H1 (cell line): ENCODE measurements at regions not wholly inside any gene's neighbourhood (a gene's known extent, or its start where the extent isn't known, plus 50 kb on each side); places are given as distances from the start of the nearest gene placed in this dataset.

Source experiments
- CTCF ChIA-PET: fragments of 300-600 bp; sonication (Branson Sonifier 250); formaldehyde crosslinking; loops from one replicate; lab custom pipeline; 2021; ENCODE audit not compliant: partially characterized antibody; lab: Charles Lee
- POLR2A ChIA-PET: fragments of 300-600 bp; sonication (Branson Sonifier 250); formaldehyde crosslinking; loops from one replicate; lab custom pipeline; 2021; ENCODE audit warnings: inconsistent platforms; ENCODE audit not compliant: partially characterized antibody; lab: Charles Lee
- DNase-seq, 2 experiments: peaks; one replicate each; pipeline versions ENCODE4 v3.0.0 to v3.0.0-alpha.2; 2010 to 2022; ENCODE audit warnings: low spot score in 2 of 2, low read depth in 1 of 2, mixed read lengths in 1 of 2
- FAIRE-seq: peaks from 2 replicates; lab custom pipeline; 2011; peaks lifted over from hg19 to GRCh38; lab: Jason Lieb, UNC
- H2AFZ ChIP-seq: 2 replicates; pipeline ENCODE4 v1.8.1; 2012; ENCODE audit warnings: low read length, inconsistent platforms
- H2AK5ac ChIP-seq: 2 replicates; pipeline ENCODE4 v1.6.1; 2013; ENCODE audit warnings: low read depth, low read length
- H2BK120ac ChIP-seq: replicated peaks from 2 replicates; pipeline ENCODE3; 2013; ENCODE audit warnings: low read depth, low read length, inconsistent platforms
- H2BK12ac ChIP-seq: 2 replicates; pipeline ENCODE4 v1.6.1; 2013; ENCODE audit warnings: low read depth, low read length
- H2BK15ac ChIP-seq: 2 replicates; pipeline ENCODE4 v1.6.1; 2013; ENCODE audit warnings: low read length
- H2BK20ac ChIP-seq: 2 replicates; pipeline ENCODE4 v1.6.1; 2013; ENCODE audit warnings: low read length
- H2BK5ac ChIP-seq: 2 replicates; pipeline ENCODE4 v1.6.1; 2013; ENCODE audit warnings: low read depth, low read length
- H3K14ac ChIP-seq: 2 replicates; pipeline ENCODE4 v1.6.1; 2013; ENCODE audit warnings: inconsistent platforms; ENCODE audit not compliant: insufficient read length
- H3K18ac ChIP-seq: 2 replicates; pipeline ENCODE4 v1.6.1; 2013; ENCODE audit warnings: low read length; ENCODE audit errors: extremely low read depth
- H3K23ac ChIP-seq: 2 replicates; pipeline ENCODE4 v1.6.1; 2013; ENCODE audit warnings: inconsistent platforms; ENCODE audit not compliant: insufficient read length
- H3K23me2 ChIP-seq: 2 replicates; pipeline ENCODE4 v1.6.1; 2013; ENCODE audit warnings: low read depth, low read length
- H3K27ac ChIP-seq: 2 replicates; pipeline ENCODE4 v1.6.1; 2011; ENCODE audit warnings: low read depth, low read length, inconsistent platforms
- H3K27me3 ChIP-seq, 4 experiments: replicated peaks in 1 of 4; 1 replicate in 1 of 4; 2 replicates in 3 of 4; pipeline versions ENCODE4 v1.6.1 to v1.8.1; 2011 to 2013; ENCODE audit warnings: low read length in 3 of 4, mild to moderate bottlenecking in 3 of 4, inconsistent platforms in 2 of 4, mixed read lengths in 2 of 4, moderate library complexity in 1 of 4; ENCODE audit not compliant: control insufficient read depth in 3 of 4, insufficient read depth in 3 of 4; ENCODE audit errors: extremely low read depth in 1 of 4
- H3K36me3 ChIP-seq, 4 experiments: 2 replicates each; pipeline versions ENCODE4 v1.6.1 to v1.8.1; 2011 to 2013; ENCODE audit warnings: mild to moderate bottlenecking in 4 of 4, low read length in 3 of 4, moderate library complexity in 2 of 4, control low read depth in 1 of 4, inconsistent platforms in 1 of 4; ENCODE audit not compliant: insufficient read depth in 4 of 4, control insufficient read depth in 2 of 4
- H3K4ac ChIP-seq: replicated peaks from 2 replicates; pipeline ENCODE3; 2013; ENCODE audit warnings: low read length, low read depth, mixed read lengths, inconsistent platforms; ENCODE audit not compliant: insufficient read length
- H3K4me1 ChIP-seq, 4 experiments: replicated peaks in 1 of 4; 1 replicate in 1 of 4; 2 replicates in 3 of 4; pipeline versions ENCODE4 v1.6.1 to v1.8.1; 2011 to 2013; ENCODE audit warnings: low read length in 3 of 4, inconsistent platforms in 2 of 4, mixed read lengths in 1 of 4; ENCODE audit not compliant: insufficient read depth in 4 of 4, control insufficient read depth in 3 of 4
- H3K4me2 ChIP-seq, 2 experiments: 2 replicates each; pipeline versions ENCODE4 v1.6.1 to v1.8.1; 2011 to 2013; ENCODE audit warnings: low read depth in 2 of 2, low read length in 2 of 2, control low read depth in 1 of 2, inconsistent platforms in 1 of 2, mild to moderate bottlenecking in 1 of 2; ENCODE audit not compliant: insufficient read depth in 1 of 2
- H3K4me3 ChIP-seq, 4 experiments: fragments of 200-600, 300-600 bp in 1 of 4; sonication (generic), shearing (Covaris generic), sonication (Bioruptor Twin) in 1 of 4; 2 replicates each; pipeline versions ENCODE4 v1.5.1 to v1.8.1; 2011 to 2016; ENCODE audit warnings: low read length in 4 of 4, low read depth in 3 of 4, control low read depth in 2 of 4, inconsistent platforms in 2 of 4, mild to moderate bottlenecking in 2 of 4, mixed read lengths in 1 of 4, moderate library complexity in 1 of 4; ENCODE audit not compliant: insufficient read depth in 2 of 4; ENCODE audit errors: extremely low read depth in 1 of 4
- H3K56ac ChIP-seq: replicated peaks from 2 replicates; pipeline ENCODE3; 2013; ENCODE audit warnings: low read depth, mild to moderate bottlenecking, mixed read lengths, low read length, inconsistent platforms; ENCODE audit not compliant: insufficient read length
- H3K79me1 ChIP-seq: 2 replicates; pipeline ENCODE4 v1.6.1; 2013; ENCODE audit warnings: low read depth, low read length, control low read depth
- H3K79me2 ChIP-seq, 2 experiments: 2 replicates each; pipeline versions ENCODE4 v1.6.1 to v1.8.1; 2012 to 2013; ENCODE audit warnings: low read length in 2 of 2, mild to moderate bottlenecking in 2 of 2, inconsistent platforms in 1 of 2; ENCODE audit not compliant: insufficient read depth in 2 of 2, control insufficient read depth in 1 of 2
- H3K9ac ChIP-seq, 4 experiments: replicated peaks in 1 of 4; 1 replicate in 1 of 4; 2 replicates in 3 of 4; pipeline versions ENCODE4 v1.6.1 to v1.8.1; 2011 to 2013; ENCODE audit warnings: low read depth in 3 of 4, low read length in 3 of 4, control low read depth in 2 of 4, mild to moderate bottlenecking in 2 of 4, moderate library complexity in 2 of 4, inconsistent platforms in 1 of 4; ENCODE audit errors: extremely low read depth in 1 of 4
- H3K9me3 ChIP-seq, 2 experiments: 2 replicates each; pipeline versions ENCODE4 v1.6.1 to v1.8.1; 2012 to 2013; ENCODE audit warnings: mild to moderate bottlenecking in 2 of 2, moderate library complexity in 2 of 2, control low read depth in 1 of 2, inconsistent platforms in 1 of 2, low read depth in 1 of 2, low read length in 1 of 2, mixed read lengths in 1 of 2; ENCODE audit not compliant: insufficient read depth in 2 of 2
- H4K20me1 ChIP-seq, 2 experiments: replicated peaks in 1 of 2; 2 replicates each; pipeline versions ENCODE3 to v1.8.1; 2011 to 2013; ENCODE audit warnings: inconsistent platforms in 2 of 2, low read length in 2 of 2, mild to moderate bottlenecking in 1 of 2; ENCODE audit not compliant: insufficient read depth in 2 of 2, control insufficient read depth in 1 of 2
- H4K5ac ChIP-seq: 2 replicates; pipeline ENCODE4 v1.6.1; 2013; ENCODE audit warnings: low read length, low read depth, mixed read lengths, inconsistent platforms; ENCODE audit not compliant: insufficient read length
- H4K8ac ChIP-seq: 2 replicates; pipeline ENCODE4 v1.8.0; 2013; ENCODE audit warnings: mild to moderate bottlenecking, moderate library complexity, low read length, inconsistent platforms; ENCODE audit not compliant: insufficient read depth; ENCODE audit errors: extremely low read depth
- H4K91ac ChIP-seq: replicated peaks from 2 replicates; pipeline ENCODE3; 2013; ENCODE audit warnings: low read length, mixed read lengths, inconsistent platforms; ENCODE audit not compliant: insufficient read length
- BRCA1 ChIP-seq: IDR thresholded peaks from 2 replicates; pipeline ENCODE4 v1.6.1; 2012; ENCODE audit warnings: low read depth, low read length, improper control_type of control experiment
- CBX8 ChIP-seq: fragments of 300-800, 300-1000 bp; sonication (generic); IDR thresholded peaks from 2 replicates; pipeline ENCODE4 v1.7.1; 2016; ENCODE audit warnings: low read depth, low read length, borderline replicate concordance
- RFX5 ChIP-seq: IDR thresholded peaks from 2 replicates; pipeline ENCODE4 v1.6.1; 2011; ENCODE audit warnings: low read depth, low read length, improper control_type of control experiment, borderline replicate concordance
- SIN3A ChIP-seq, 2 experiments: IDR thresholded peaks in 1 of 2; conservative IDR thresholded peaks in 1 of 2; 2 replicates each; pipeline ENCODE4 v1.6.1; 2011 to 2012; ENCODE audit warnings: low read length in 2 of 2, improper control_type of control experiment in 1 of 2, low read depth in 1 of 2, mild to moderate bottlenecking in 1 of 2
- SRF ChIP-seq: IDR thresholded peaks from 2 replicates; pipeline ENCODE4 v1.6.1; 2011; ENCODE audit warnings: mild to moderate bottlenecking, low read depth, low read length, moderate library complexity
- WGBS, 2 experiments: shearing (Covaris generic) in 1 of 2; methylation state at CpG; one replicate each; pipeline versions ENCODE4 v1.1.6 to v1.1.7; 2013 to 2015; ENCODE audit warnings: low lambda C conversion rate in 2 of 2, mixed read lengths in 2 of 2, inconsistent platforms in 1 of 2, low coverage in 1 of 2, missing lambda C conversion rate in 1 of 2; ENCODE audit not compliant: insufficient replicate concordance in 2 of 2, insufficient coverage in 1 of 2, insufficient read length in 1 of 2; ENCODE audit errors: extremely low coverage in 1 of 2, missing lambda C conversion rate in 1 of 2; 5-methylcytosine and 5-hydroxymethylcytosine counted together

- H3K18ac ChIP-seq: no peak overlapping the region
- no peaks in the 10 kb centered on the region for H3K79me1 ChIP-seq
- no peak for TF ChIP-seq SIN3A (conservative IDR thresholded peaks at IDR 0.05 in 1 of 2, IDR thresholded peaks at IDR 0.05 in 1 of 2; ENCODE audit: low read depth in 1 of 2, low read length in 2 of 2)
- no peak for TF ChIP-seq RFX5
- no peak for TF ChIP-seq SRF
- TF ChIP-seq BRCA1: no peak
- TF ChIP-seq CBX8: no peak
- TF ChIP-seq, all 59 proteins: peak for 0
- Histone ChIP-seq H3K23ac (no peak overlapping the region), H3K14ac (no peak overlapping the region), H4K8ac (no peak overlapping the region), H3K4ac (no peak overlapping the region), H2BK15ac (no peak overlapping the region), H2AK5ac (no peak overlapping the region), H3K27ac (no peak overlapping the region), H3K9ac (no peak overlapping the region), H4K5ac (no peak overlapping the region), H4K20me1 (no peaks in the 10 kb centered on the region), H3K23me2 (no peaks in the 10 kb centered on the region), H2BK5ac (no peak overlapping the region), H2BK120ac (no peak overlapping the region), H3K56ac (no peak overlapping the region), H3K4me3 (no peak overlapping the region), H3K4me1 (peaks cover 2 to 8% (median 8%) of the 10 kb centered on the region in 4 experiments; a peak in 5 of 7 replicates), H3K27me3 (no peaks in the 10 kb centered on the region), H2BK12ac (no peak overlapping the region), H4K91ac (no peak overlapping the region), H3K4me2 (no peak overlapping the region), H2BK20ac (no peak overlapping the region), H3K9me3 (no peaks in the 10 kb centered on the region), H3K36me3 (no peaks in the 10 kb centered on the region), H3K79me2 (no peaks in the 10 kb centered on the region), H2AFZ (no peak overlapping the region)
- FAIRE-seq (no peak), DNase-seq (no peak)
- POLR2A ChIA-PET: no interaction called here
- 80% methylated on average over 1 of the region's 1 CpG; no CpG with 5 or more reads in 1 of the 2 experiments for WGBS, 2 experiments
- CTCF ChIA-PET: interaction anchor here (0.7 to 1.1 kb wide), 2 partner anchors 8 to 16 kb away, joined by 3 read pairs; no protein-coding TSS in a partner anchor
Measured at GRCh38 chr13:80782441-80782840, 441.5 kb upstream of the SPRY2 start.
